K562 (cell line): ENCODE measurements at regions not wholly inside any gene's neighbourhood (a gene's known extent, or its start where the extent isn't known, plus 50 kb on each side); places are given as distances from the start of the nearest gene placed in this dataset.

ENCODE experiments used
- ATAC-seq: fragments of 200-7000 bp; cut with Tn5 transposase; 3 replicates; pipeline ENCODE4 v1.9.1; 2020; ENCODE audit warnings: moderate library complexity
- BruUV-seq: library from RNA; stranded (reverse); fragments of 400-500 nt; replicated peaks from 2 replicates; lab custom pipeline; 2021; lab: Mats Ljungman, UMichigan
- CTCF ChIA-PET: fragments of 300-600 bp; formaldehyde crosslinking; extraction: SDS; loops from one replicate; lab custom pipeline; 2021; ENCODE audit warnings: low intra/inter-chr PET ratio; lab: Yijun Ruan, JAX
- POLR2A ChIA-PET: fragments of 300-600, 350-650 bp; sonication (Branson Sonifier 250); formaldehyde crosslinking; extraction: SDS; loops from one replicate; lab custom pipeline; 2021; ENCODE audit warnings: antibody characterized with exemption, inconsistent platforms; lab: Yijun Ruan, JAX
- DNase-seq, 4 experiments: peaks; one replicate each; pipeline versions ENCODE4 v3.0.0 to v3.0.0-alpha.2; 2011 to 2018; ENCODE audit warnings: low spot score in 3 of 4, mixed read lengths in 3 of 4; ENCODE audit errors: extremely low read depth in 1 of 4
- FAIRE-seq: peaks from 2 replicates; lab custom pipeline; 2011; peaks lifted over from hg19 to GRCh38; lab: Jason Lieb, UNC
- H2AFZ ChIP-seq: 2 replicates; pipeline ENCODE4 v1.6.0; 2011; ENCODE audit warnings: low read depth, low read length, control low read depth, inconsistent platforms
- H3K27ac ChIP-seq: fragments of 200-600 bp; 3 replicates; pipeline ENCODE4 v1.8.0; 2011; ENCODE audit warnings: low read depth, mild to moderate bottlenecking, control low read depth, inconsistent platforms, low read length, moderate library complexity, mixed read lengths; ENCODE audit errors: extremely low read depth
- H3K27me3 ChIP-seq, 2 experiments: fragments of 300-600 bp in 1 of 2; 2 replicates in 1 of 2; 3 replicates in 1 of 2; pipeline versions ENCODE4 v1.6.0 to v1.8.0; 2011; ENCODE audit warnings: inconsistent platforms in 2 of 2, low read length in 2 of 2, mild to moderate bottlenecking in 1 of 2, mixed read lengths in 1 of 2, moderate library complexity in 1 of 2; ENCODE audit not compliant: control insufficient read depth in 2 of 2, insufficient read depth in 2 of 2
- H3K36me3 ChIP-seq: fragments of 300-600 bp; 3 replicates; pipeline ENCODE4 v1.8.0; 2011; ENCODE audit warnings: mild to moderate bottlenecking, low read length, inconsistent platforms; ENCODE audit not compliant: control insufficient read depth, insufficient read depth
- H3K4me1 ChIP-seq, 2 experiments: fragments of 200-600 bp in 1 of 2; replicated peaks in 1 of 2; 2 replicates in 1 of 2; 3 replicates in 1 of 2; pipeline versions ENCODE4 v1.5.1 to v1.8.0; 2011; ENCODE audit warnings: inconsistent platforms in 2 of 2, low read length in 2 of 2, mild to moderate bottlenecking in 1 of 2, mixed read lengths in 1 of 2, moderate library complexity in 1 of 2; ENCODE audit not compliant: control insufficient read depth in 2 of 2, insufficient read depth in 2 of 2
- H3K4me2 ChIP-seq: 2 replicates; pipeline ENCODE4 v1.6.1; 2011; ENCODE audit warnings: low read length, control low read depth, inconsistent platforms, mixed read lengths; ENCODE audit not compliant: insufficient read depth
- H3K4me3 ChIP-seq: fragments of 200-600 bp; sonication (generic), shearing (Covaris generic); 2 replicates; pipeline ENCODE4 v1.5.1; 2016; ENCODE audit warnings: control low read depth, inconsistent platforms
- H3K79me2 ChIP-seq: fragments of 200-600 bp; 3 replicates; pipeline ENCODE4 v1.8.0; 2011; ENCODE audit warnings: low read length, inconsistent platforms; ENCODE audit not compliant: control insufficient read depth, insufficient read depth
- H3K9ac ChIP-seq, 2 experiments: 2 replicates each; pipeline versions ENCODE4 v1.6.0 to v1.6.1; 2011; ENCODE audit warnings: low read depth in 2 of 2, low read length in 2 of 2, control low read depth in 1 of 2, inconsistent platforms in 1 of 2, mild to moderate bottlenecking in 1 of 2, mixed read lengths in 1 of 2; ENCODE audit not compliant: insufficient read depth in 1 of 2
- H3K9me1 ChIP-seq: one replicate; pipeline ENCODE4 v1.6.0; 2011; ENCODE audit warnings: inconsistent platforms, mild to moderate bottlenecking, low read length, moderate library complexity; ENCODE audit not compliant: control insufficient read depth, insufficient read depth
- H3K9me3 ChIP-seq: replicated peaks from 2 replicates; pipeline ENCODE4 v1.5.1; 2011; ENCODE audit warnings: low read depth, low read length, inconsistent platforms; ENCODE audit not compliant: control insufficient read depth, insufficient read depth
- H4K20me1 ChIP-seq: replicated peaks from 2 replicates; pipeline ENCODE4 v1.6.1; 2011; ENCODE audit warnings: low read length, inconsistent platforms, mixed read lengths; ENCODE audit not compliant: control insufficient read depth, insufficient read depth
- CBFA2T3 ChIP-seq: fragments of 450-650 bp; IDR thresholded peaks from 2 replicates; pipeline ENCODE4 v1.6.1; 2017
- CHAMP1 ChIP-seq: fragments of 450-650 bp; IDR thresholded peaks from 2 replicates; pipeline ENCODE4 v1.6.1; 2016; ENCODE audit warnings: mild to moderate bottlenecking
- ESRRA ChIP-seq: fragments of 450-650 bp; IDR thresholded peaks from 2 replicates; pipeline ENCODE4 v1.6.1; 2014; ENCODE audit warnings: low read depth, mild to moderate bottlenecking, moderate library complexity, borderline replicate concordance
- FOXA1 ChIP-seq: fragments of 450-650 bp; IDR thresholded peaks from 2 replicates; pipeline ENCODE4 v1.6.1; 2016; ENCODE audit warnings: mild to moderate bottlenecking, borderline replicate concordance
- KDM2B ChIP-seq: fragments of 250-450 bp; sonication (Bioruptor Pico); IDR thresholded peaks from 2 replicates; pipeline ENCODE4 v1.8.0; 2021; ENCODE audit warnings: mild to moderate bottlenecking, moderate library complexity
- KLF10 ChIP-seq: fragments of 250-450 bp; sonication (Bioruptor Pico); IDR thresholded peaks from 2 replicates; pipeline ENCODE4 v1.6.1; 2021; ENCODE audit warnings: matching md5 sums
- NRF1 ChIP-seq, 2 experiments: fragments of 450-650 bp; IDR thresholded peaks in 1 of 2; conservative IDR thresholded peaks in 1 of 2; 2 replicates each; pipeline ENCODE4 v1.6.1; 2014; ENCODE audit warnings: mild to moderate bottlenecking in 2 of 2
- ZKSCAN1 ChIP-seq: fragments of 150-350 bp; IDR thresholded peaks from 2 replicates; pipeline ENCODE4 v1.6.1; 2016; ENCODE audit warnings: low read depth, low read length
- ZNF444 ChIP-seq: fragments of 250-450 bp; sonication (Bioruptor Pico); IDR thresholded peaks from 2 replicates; pipeline ENCODE4 v1.4.0; 2020; ENCODE audit warnings: mild to moderate bottlenecking, moderate library complexity
- ZNF644 ChIP-seq: fragments of 200-800 bp; sonication (Bioruptor generic); IDR thresholded peaks from 2 replicates; pipeline ENCODE4 v1.6.1; 2016; ENCODE audit warnings: low read depth, missing genetic modification characterization, missing compliant biosample characterization
- WGBS: fragments of 100-300 bp; shearing (Covaris generic); methylation state at CpG from one replicate; pipeline ENCODE4 v1.1.6; 2016; ENCODE audit warnings: low coverage, mixed read lengths; ENCODE audit not compliant: insufficient coverage; ENCODE audit errors: missing lambda C conversion rate; 5-methylcytosine and 5-hydroxymethylcytosine counted together
- in situ Hi-C: fragments of 300-500 bp; cut with MboI; formaldehyde crosslinking; loops from 4 replicates; pipeline ENCODE4 v1.15.0; 2018; ENCODE audit warnings: inconsistent platforms, mixed read lengths
- intact Hi-C: fragments of 100-400 bp; cut with micrococcal nuclease; formaldehyde crosslinking; loops from 2 replicates; pipeline ENCODE4 v1.14.2; 2022

- TF ChIP-seq KLF10 (CRISPR knock-in tag) (no peak), CHAMP1 (no peak), NRF1 (conservative IDR thresholded peaks at IDR 0.05 in 1 of 2, IDR thresholded peaks at IDR 0.05 in 1 of 2) (peak; percentile 61 to 71), KDM2B (CRISPR knock-in tag) (no peak), ZKSCAN1 (no peak), ZNF644 (tag) (no peak), ESRRA (no peak), FOXA1 (no peak), CBFA2T3 (peak; percentile 52), ZNF444 (CRISPR knock-in tag) (no peak)
- H3K4me1 ChIP-seq = no peaks in the 10 kb centered on the region; a peak in 2 of 5 replicates
- ChIA-PET CTCF (no interaction called here), POLR2A (no interaction called here)
- H3K36me3 ChIP-seq = no peaks in the 10 kb centered on the region
- no TSS peak for BruUV-seq
- FAIRE-seq = no peak
- WGBS = 5% methylated on average over 7 of the region's 7 CpGs
- peak; percentile 61 for ATAC-seq
- H3K27ac ChIP-seq = no peak overlapping the region
- H4K20me1 ChIP-seq = no peaks in the 10 kb centered on the region; the same call in 1 of the 2 replicates
- intact Hi-C loops = no loop called here
- H3K4me2 ChIP-seq = no peak overlapping the region
- H3K79me2 ChIP-seq = no peaks in the 10 kb centered on the region
- no peak overlapping the region for H3K4me3 ChIP-seq
- H2AFZ ChIP-seq = peak overlapping the region; percentile 26; the same call in 1 of the 2 replicates
- DNase-seq = peak in 2 of 4 experiments; percentile 19 to 25
- no peaks in the 10 kb centered on the region for H3K9me3 ChIP-seq
- H3K27me3 ChIP-seq = no peaks in the 10 kb centered on the region; a peak in 1 of 5 replicates
- H3K9ac ChIP-seq = no peak overlapping the region; a peak in 1 of 4 replicates
- H3K9me1 ChIP-seq = no peaks in the 10 kb centered on the region
- in situ Hi-C loops = loop anchor here (10.0 kb wide), 1 partner anchor 1666 kb away; no protein-coding TSS in a partner anchor
Measured at GRCh38 chr20:41748756-41749582, 130.8 kb upstream of the CHD6 start.
